ENCODE measurements at regions not wholly inside any gene's neighbourhood (a gene's known extent, or its start where the extent isn't known, plus 50 kb on each side); places are given as distances from the start of the nearest gene placed in this dataset.

DNA sequence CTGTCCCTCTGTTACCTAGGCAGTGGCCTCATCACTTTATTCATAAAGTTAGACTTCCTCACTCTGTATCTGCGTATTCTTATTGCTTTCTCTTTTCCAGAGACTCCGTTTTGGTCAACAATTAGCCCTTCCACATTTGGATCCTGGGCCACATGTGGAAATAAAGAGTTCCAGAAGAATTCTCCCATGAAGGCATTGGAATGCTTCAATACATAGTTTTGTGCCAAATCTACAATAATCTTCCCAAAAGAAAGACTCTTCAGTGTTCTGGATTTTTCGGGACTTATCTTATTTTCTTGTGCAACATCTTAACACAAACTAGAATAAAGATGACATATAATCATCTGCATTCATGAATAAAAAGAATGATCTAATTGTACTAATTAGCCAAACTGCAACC is 187.7 kb upstream of the BMP2 start:
- no peak overlapping the region for H2AK5ac ChIP-seq (ENCODE audit: low read length, severe bottlenecking)
- H2AFZ ChIP-seq (ENCODE audit: low read depth, low read length): no peak overlapping the region
- no peak overlapping the region for H3K14ac ChIP-seq (ENCODE audit: low read length in 2 of 2)
- no peak overlapping the region for H2BK120ac ChIP-seq (ENCODE audit: low read depth, low read length)
- H3K9me3 ChIP-seq (ENCODE audit: control insufficient read depth, low read length): no peaks in the 10 kb centered on the region
- H2BK15ac ChIP-seq (ENCODE audit: low read depth, poor library complexity, severe bottlenecking): peak overlapping the region; percentile 38
- H3K18ac ChIP-seq (ENCODE audit: low read depth in 1 of 2, low read length in 2 of 2): no peak overlapping the region
- 100% methylated on average over 2 of the region's 3 CpGs for WGBS
- H3K23ac ChIP-seq (ENCODE audit: low read length in 2 of 2): no peak overlapping the region
- no peak overlapping the region for H3K4me2 ChIP-seq (ENCODE audit: low read length, poor library complexity, severe bottlenecking)
- no peak for DNase-seq
- H3K4ac ChIP-seq (ENCODE audit: low read depth in 1 of 2, low read length in 2 of 2): no peak overlapping the region
- H4K91ac ChIP-seq (ENCODE audit: low read length): no peak overlapping the region
- H3K36me3 ChIP-seq (ENCODE audit: control insufficient read depth in 1 of 2, insufficient read depth in 2 of 2, low read depth in 1 of 2, low read length in 2 of 2): no peaks in the 10 kb centered on the region
- H3K79me1 ChIP-seq (replicated peaks; ENCODE audit: low read length, poor library complexity, severe bottlenecking): no peaks in the 10 kb centered on the region
- H2BK5ac ChIP-seq (ENCODE audit: low read depth, low read length, poor library complexity, severe bottlenecking): no peak overlapping the region
- H2BK12ac ChIP-seq (ENCODE audit: low read length in 2 of 2): peak overlapping the region in 1 of 2 experiments; percentile 52
- H3K27ac ChIP-seq (ENCODE audit: low read length, poor library complexity, severe bottlenecking): no peak overlapping the region
- no peak overlapping the region for H3K9ac ChIP-seq (ENCODE audit: low read length)
- H4K8ac ChIP-seq (ENCODE audit: low read length): no peak overlapping the region
- no peaks in the 10 kb centered on the region for H3K4me1 ChIP-seq (ENCODE audit: control insufficient read depth, insufficient read depth, low read depth, low read length)
- H3K4me3 ChIP-seq (ENCODE audit: insufficient read depth in 1 of 2, low read depth in 1 of 2, low read length in 2 of 2): peak overlapping the region in 1 of 2 experiments; percentile 17
- H3K27me3 ChIP-seq (ENCODE audit: control insufficient read depth in 1 of 2, insufficient read depth in 1 of 2, low read length in 2 of 2): peaks cover 2 to 13% of the 10 kb centered on the region in 2 experiments

DNA sequence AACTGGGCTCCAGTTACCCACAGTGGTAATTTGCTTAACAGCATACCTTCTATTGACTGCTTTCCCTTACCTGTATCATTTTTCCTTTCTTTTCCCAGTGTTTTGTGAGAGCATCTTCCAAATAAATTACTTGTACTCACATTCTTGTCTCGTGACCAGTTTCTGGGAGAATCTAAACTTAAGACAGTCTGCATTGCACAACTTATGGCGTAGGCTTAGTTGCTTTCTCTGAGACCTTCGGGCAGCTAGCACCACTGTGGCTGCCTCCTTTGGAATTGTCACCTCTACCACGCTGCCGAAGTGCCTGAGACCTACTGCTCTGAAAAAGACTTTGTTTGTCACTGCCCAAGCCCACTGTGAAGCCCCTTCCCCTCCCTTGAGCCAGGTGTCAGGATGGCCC is 188.1 kb upstream of the BMP2 start:
- H3K9me3 ChIP-seq (ENCODE audit: control insufficient read depth, low read length): no peaks in the 10 kb centered on the region
- no peaks in the 10 kb centered on the region for H3K4me1 ChIP-seq (ENCODE audit: control insufficient read depth, insufficient read depth, low read depth, low read length)
- WGBS: 93% methylated on average over 5 of the region's 5 CpGs
- no peak overlapping the region for H3K9ac ChIP-seq (ENCODE audit: low read length)
- no peak overlapping the region for H3K23ac ChIP-seq (ENCODE audit: low read length in 2 of 2)
- peaks cover 2 to 13% of the 10 kb centered on the region in 2 experiments for H3K27me3 ChIP-seq (ENCODE audit: control insufficient read depth in 1 of 2, insufficient read depth in 1 of 2, low read length in 2 of 2)
- no peak overlapping the region for H3K18ac ChIP-seq (ENCODE audit: low read depth in 1 of 2, low read length in 2 of 2)
- no peak overlapping the region for H4K8ac ChIP-seq (ENCODE audit: low read length)
- no peak overlapping the region for H3K4me2 ChIP-seq (ENCODE audit: low read length, poor library complexity, severe bottlenecking)
- no peaks in the 10 kb centered on the region for H3K36me3 ChIP-seq (ENCODE audit: control insufficient read depth in 1 of 2, insufficient read depth in 2 of 2, low read depth in 1 of 2, low read length in 2 of 2)
- DNase-seq: peak; percentile 51
- H3K79me1 ChIP-seq (replicated peaks; ENCODE audit: low read length, poor library complexity, severe bottlenecking): no peaks in the 10 kb centered on the region
- H2AFZ ChIP-seq (ENCODE audit: low read depth, low read length): no peak overlapping the region
- H2AK5ac ChIP-seq (ENCODE audit: low read length, severe bottlenecking): no peak overlapping the region
- no peak overlapping the region for H3K14ac ChIP-seq (ENCODE audit: low read length in 2 of 2)
- H2BK5ac ChIP-seq (ENCODE audit: low read depth, low read length, poor library complexity, severe bottlenecking): no peak overlapping the region
- H3K4ac ChIP-seq (ENCODE audit: low read depth in 1 of 2, low read length in 2 of 2): no peak overlapping the region
- no peak overlapping the region for H4K91ac ChIP-seq (ENCODE audit: low read length)
- H3K27ac ChIP-seq (ENCODE audit: low read length, poor library complexity, severe bottlenecking): no peak overlapping the region
- H2BK15ac ChIP-seq (ENCODE audit: low read depth, poor library complexity, severe bottlenecking): peak overlapping the region; percentile 38
- no peak overlapping the region for H2BK120ac ChIP-seq (ENCODE audit: low read depth, low read length)
- H2BK12ac ChIP-seq (ENCODE audit: low read length in 2 of 2): peak overlapping the region in 1 of 2 experiments; percentile 52
- H3K4me3 ChIP-seq (ENCODE audit: insufficient read depth in 1 of 2, low read depth in 1 of 2, low read length in 2 of 2): peak overlapping the region in 1 of 2 experiments; percentile 17

DNA sequence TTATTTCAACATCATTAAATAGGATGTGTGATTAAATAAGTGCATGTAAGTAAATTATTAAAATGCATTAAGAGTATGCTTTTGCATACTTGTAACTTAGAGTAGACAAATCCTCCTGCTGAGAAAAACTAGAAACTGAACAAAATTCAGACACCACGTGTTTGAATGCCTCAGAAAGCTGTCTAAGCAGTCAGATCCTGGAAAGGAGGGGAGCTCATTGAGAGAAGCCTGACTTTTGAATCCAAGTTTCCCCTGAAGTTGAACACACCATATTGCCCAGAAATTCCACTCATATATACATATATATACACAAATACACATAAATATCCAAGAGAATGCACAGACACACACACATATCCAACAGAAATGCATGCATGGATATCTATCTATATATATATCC is 190.0 kb upstream of the BMP2 start:
- no peaks in the 10 kb centered on the region for H3K79me1 ChIP-seq (replicated peaks; ENCODE audit: low read length, poor library complexity, severe bottlenecking)
- H2BK5ac ChIP-seq (ENCODE audit: low read depth, low read length, poor library complexity, severe bottlenecking): no peak overlapping the region
- no peak overlapping the region for H3K4ac ChIP-seq (ENCODE audit: low read depth in 1 of 2, low read length in 2 of 2)
- H2BK12ac ChIP-seq (ENCODE audit: low read length in 2 of 2): no peak overlapping the region
- no peak overlapping the region for H2AK5ac ChIP-seq (ENCODE audit: low read length, severe bottlenecking)
- no peak overlapping the region for H4K91ac ChIP-seq (ENCODE audit: low read length)
- no peak overlapping the region for H3K18ac ChIP-seq (ENCODE audit: low read depth in 1 of 2, low read length in 2 of 2)
- H4K8ac ChIP-seq (ENCODE audit: low read length): no peak overlapping the region
- H2BK120ac ChIP-seq (ENCODE audit: low read depth, low read length): no peak overlapping the region
- no peak overlapping the region for H3K4me2 ChIP-seq (ENCODE audit: low read length, poor library complexity, severe bottlenecking)
- no peak overlapping the region for H3K27ac ChIP-seq (ENCODE audit: low read length, poor library complexity, severe bottlenecking)
- WGBS: 83% methylated on average over 1 of the region's 1 CpG
- no peaks in the 10 kb centered on the region for H3K9me3 ChIP-seq (ENCODE audit: control insufficient read depth, low read length)
- no peak overlapping the region for H3K9ac ChIP-seq (ENCODE audit: low read length)
- H2BK15ac ChIP-seq (ENCODE audit: low read depth, poor library complexity, severe bottlenecking): no peak overlapping the region
- no peak overlapping the region for H3K23ac ChIP-seq (ENCODE audit: low read length in 2 of 2)
- no peak for DNase-seq
- H3K4me3 ChIP-seq (ENCODE audit: insufficient read depth in 1 of 2, low read depth in 1 of 2, low read length in 2 of 2): no peak overlapping the region
- no peaks in the 10 kb centered on the region for H3K36me3 ChIP-seq (ENCODE audit: control insufficient read depth in 1 of 2, insufficient read depth in 2 of 2, low read depth in 1 of 2, low read length in 2 of 2)
- H2AFZ ChIP-seq (ENCODE audit: low read depth, low read length): no peak overlapping the region
- H3K4me1 ChIP-seq (ENCODE audit: control insufficient read depth, insufficient read depth, low read depth, low read length): no peaks in the 10 kb centered on the region
- H3K27me3 ChIP-seq (ENCODE audit: control insufficient read depth in 1 of 2, insufficient read depth in 1 of 2, low read length in 2 of 2): peaks cover 2 to 6% of the 10 kb centered on the region in 2 experiments
- no peak overlapping the region for H3K14ac ChIP-seq (ENCODE audit: low read length in 2 of 2)

DNA sequence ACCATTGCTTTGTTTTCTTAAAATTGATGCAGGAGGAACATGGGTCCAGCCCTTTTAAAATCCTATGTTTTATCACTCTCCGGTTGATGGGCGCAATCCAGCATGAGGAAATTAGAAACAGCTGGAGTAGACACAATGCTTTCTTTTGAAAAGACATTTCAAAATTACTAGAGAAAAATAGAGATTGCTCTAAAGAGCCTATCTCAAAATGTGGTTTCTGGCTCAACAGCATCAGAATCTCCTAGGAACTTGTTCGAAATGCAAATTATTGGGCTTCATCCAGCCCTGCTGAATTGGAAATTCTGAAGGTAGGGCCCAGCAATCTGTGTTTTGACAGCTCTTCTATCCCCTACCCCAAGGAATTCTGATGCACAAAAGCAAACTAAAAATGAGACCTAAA is 190.8 kb upstream of the BMP2 start:
- H2BK12ac ChIP-seq (ENCODE audit: low read length in 2 of 2): no peak overlapping the region
- no peak overlapping the region for H2AK5ac ChIP-seq (ENCODE audit: low read length, severe bottlenecking)

More for the DNA sequence above, 190.8 kb upstream of the BMP2 start:
- H3K9ac ChIP-seq (ENCODE audit: low read length): no peak overlapping the region
- no peaks in the 10 kb centered on the region for H3K36me3 ChIP-seq (ENCODE audit: control insufficient read depth in 1 of 2, insufficient read depth in 2 of 2, low read depth in 1 of 2, low read length in 2 of 2)
- no peak overlapping the region for H2BK120ac ChIP-seq (ENCODE audit: low read depth, low read length)
- H3K4me2 ChIP-seq (ENCODE audit: low read length, poor library complexity, severe bottlenecking): no peak overlapping the region
- H3K27me3 ChIP-seq (ENCODE audit: control insufficient read depth in 1 of 2, insufficient read depth in 1 of 2, low read length in 2 of 2): peaks cover 2 to 6% of the 10 kb centered on the region in 2 experiments
- H4K91ac ChIP-seq (ENCODE audit: low read length): no peak overlapping the region
- 90% methylated on average over 3 of the region's 3 CpGs for WGBS
- no peak overlapping the region for H3K18ac ChIP-seq (ENCODE audit: low read depth in 1 of 2, low read length in 2 of 2)
- no peak overlapping the region for H3K4me3 ChIP-seq (ENCODE audit: insufficient read depth in 1 of 2, low read depth in 1 of 2, low read length in 2 of 2)
- H2BK5ac ChIP-seq (ENCODE audit: low read depth, low read length, poor library complexity, severe bottlenecking): no peak overlapping the region
- H3K9me3 ChIP-seq (ENCODE audit: control insufficient read depth, low read length): no peaks in the 10 kb centered on the region
- H4K8ac ChIP-seq (ENCODE audit: low read length): no peak overlapping the region
- H3K4me1 ChIP-seq (ENCODE audit: control insufficient read depth, insufficient read depth, low read depth, low read length): no peaks in the 10 kb centered on the region
- peak overlapping the region; percentile 13 for H3K27ac ChIP-seq (ENCODE audit: low read length, poor library complexity, severe bottlenecking)
- no peak overlapping the region for H3K14ac ChIP-seq (ENCODE audit: low read length in 2 of 2)
- H3K79me1 ChIP-seq (replicated peaks; ENCODE audit: low read length, poor library complexity, severe bottlenecking): no peaks in the 10 kb centered on the region
- no peak for DNase-seq
- H3K23ac ChIP-seq (ENCODE audit: low read length in 2 of 2): no peak overlapping the region
- no peak overlapping the region for H2AFZ ChIP-seq (ENCODE audit: low read depth, low read length)
- no peak overlapping the region for H3K4ac ChIP-seq (ENCODE audit: low read depth in 1 of 2, low read length in 2 of 2)
- H2BK15ac ChIP-seq (ENCODE audit: low read depth, poor library complexity, severe bottlenecking): no peak overlapping the region
